GM23338 (cell line): ENCODE measurements at regions not wholly inside any gene's neighbourhood (a gene's known extent, or its start where the extent isn't known, plus 50 kb on each side); places are given as distances from the start of the nearest gene placed in this dataset.

ENCODE experiments used
- ATAC-seq: fragments of 200-7000 bp; cut with Tn5 transposase; 3 replicates; pipeline ENCODE4 v1.9.1; 2020
- DNase-seq: peaks from one replicate; pipeline ENCODE4 v3.0.0-alpha.2; 2015; ENCODE audit warnings: low spot score
- H2AFZ ChIP-seq: fragments of 200-600 bp; sonication (generic); 2 replicates; pipeline ENCODE4 v1.8.0; 2016; ENCODE audit warnings: antibody characterized with exemption, mild to moderate bottlenecking, moderate library complexity
- H3F3A ChIP-seq: fragments of 200-600 bp; sonication (generic); replicated peaks from 2 replicates; pipeline ENCODE4 v1.8.0; 2017; ENCODE audit warnings: antibody characterized with exemption, mixed run types, low read depth
- H3K27ac ChIP-seq: fragments of 200-600 bp; sonication (generic); 2 replicates; pipeline ENCODE4 v1.6.1; 2016; ENCODE audit warnings: low read depth
- H3K27me3 ChIP-seq: fragments of 200-600 bp; sonication (generic); 2 replicates; pipeline ENCODE4 v1.8.0; 2016; ENCODE audit warnings: mild to moderate bottlenecking, mixed run types, moderate library complexity; ENCODE audit not compliant: insufficient read depth
- H3K36me3 ChIP-seq: fragments of 200-600 bp; sonication (generic); 2 replicates; pipeline ENCODE4 v1.8.0; 2016; ENCODE audit warnings: mild to moderate bottlenecking; ENCODE audit not compliant: insufficient read depth
- H3K4me1 ChIP-seq: fragments of 200-600 bp; sonication (generic); 2 replicates; pipeline ENCODE4 v1.8.0; 2016; ENCODE audit warnings: mild to moderate bottlenecking, moderate library complexity; ENCODE audit not compliant: insufficient read depth
- H3K4me2 ChIP-seq: fragments of 200-600 bp; sonication (generic); 2 replicates; pipeline ENCODE4 v1.7.1; 2017; ENCODE audit warnings: mixed run types
- H3K4me3 ChIP-seq: fragments of 200-600 bp; sonication (generic); 2 replicates; pipeline ENCODE4 v1.6.1; 2016; ENCODE audit warnings: mixed run types
- H3K79me2 ChIP-seq: fragments of 200-600 bp; sonication (generic); replicated peaks from 2 replicates; pipeline ENCODE4 v1.8.0; 2017; ENCODE audit warnings: mild to moderate bottlenecking; ENCODE audit not compliant: insufficient read depth
- H3K9me2 ChIP-seq: fragments of 200-600 bp; sonication (generic); 2 replicates; pipeline ENCODE4 v1.8.0; 2017; ENCODE audit not compliant: insufficient read depth
- H4K20me1 ChIP-seq: fragments of 200-600 bp; sonication (generic); replicated peaks from 2 replicates; pipeline ENCODE4 v1.8.0; 2017; ENCODE audit warnings: mild to moderate bottlenecking; ENCODE audit not compliant: insufficient read depth
- H3K27ac Mint-ChIP-seq: 2 replicates; pipeline ENCODE4 v1.8.0; 2020; ENCODE audit warnings: inconsistent platforms, mild to moderate bottlenecking, moderate library complexity, mixed read lengths
- H3K27me3 Mint-ChIP-seq: 3 replicates; pipeline ENCODE4 v1.8.0; 2022; ENCODE audit warnings: low read depth, mild to moderate bottlenecking, moderate library complexity, mixed read lengths, inconsistent platforms; ENCODE audit not compliant: insufficient read depth, poor library complexity
- H3K36me3 Mint-ChIP-seq: 3 replicates; pipeline ENCODE4 v1.8.0; 2021; ENCODE audit warnings: low read depth, mild to moderate bottlenecking, inconsistent platforms, moderate library complexity, mixed read lengths
- H3K4me1 Mint-ChIP-seq: 3 replicates; pipeline ENCODE4 v1.8.0; 2020; ENCODE audit warnings: mild to moderate bottlenecking, inconsistent platforms, mixed read lengths
- H3K4me3 Mint-ChIP-seq: 3 replicates; pipeline ENCODE4 v1.8.0; 2021; ENCODE audit warnings: moderate library complexity, mild to moderate bottlenecking, inconsistent platforms, mixed read lengths
- H3K9me3 Mint-ChIP-seq: 3 replicates; pipeline ENCODE4 v1.8.0; 2020; ENCODE audit warnings: moderate library complexity, mild to moderate bottlenecking, inconsistent platforms, mixed read lengths
- ZNF114 ChIP-seq: fragments of 250-450 bp; sonication (Bioruptor Pico); IDR thresholded peaks from 2 replicates; pipeline ENCODE4 v1.5.0; 2020; ENCODE audit warnings: mild to moderate bottlenecking, moderate library complexity
- TF ChIP-seq, protein P1 (sequence below): fragments of 250-450 bp; sonication (Bioruptor Pico); IDR thresholded peaks from 2 replicates; pipeline ENCODE4 v1.5.0; 2020; ENCODE audit warnings: mild to moderate bottlenecking, moderate library complexity
- TF ChIP-seq, protein P2 (sequence below), 2 experiments: fragments of 200-600 bp in 1 of 2; sonication (generic) in 1 of 2; conservative IDR thresholded peaks; 2 replicates each; pipeline versions ENCODE4 v1.5.1 to v1.6.1; 2016 to 2017; ENCODE audit warnings: antibody characterized with exemption in 2 of 2, low read depth in 2 of 2, mild to moderate bottlenecking in 2 of 2, moderate library complexity in 1 of 2

DNA sequence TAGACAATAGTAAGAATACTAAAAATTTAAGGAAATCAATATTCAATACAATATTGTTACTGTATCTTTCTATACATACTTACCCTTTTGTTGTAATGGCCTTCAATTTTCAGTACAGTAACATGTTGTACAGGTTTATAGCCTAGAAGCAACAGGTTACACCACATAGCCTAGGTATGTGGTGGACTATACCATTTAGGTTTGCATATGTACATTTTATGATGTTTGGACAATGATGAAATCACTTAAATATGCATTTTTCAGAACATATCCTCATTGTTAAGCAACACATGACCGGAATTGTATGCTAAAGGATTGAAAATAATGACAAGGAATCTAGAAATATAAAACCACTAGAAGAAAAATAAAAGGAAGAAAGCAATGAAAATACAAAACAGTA is 611.4 kb downstream of the DACH1 start (continued):
- TF ChIP-seq, protein P1, sequence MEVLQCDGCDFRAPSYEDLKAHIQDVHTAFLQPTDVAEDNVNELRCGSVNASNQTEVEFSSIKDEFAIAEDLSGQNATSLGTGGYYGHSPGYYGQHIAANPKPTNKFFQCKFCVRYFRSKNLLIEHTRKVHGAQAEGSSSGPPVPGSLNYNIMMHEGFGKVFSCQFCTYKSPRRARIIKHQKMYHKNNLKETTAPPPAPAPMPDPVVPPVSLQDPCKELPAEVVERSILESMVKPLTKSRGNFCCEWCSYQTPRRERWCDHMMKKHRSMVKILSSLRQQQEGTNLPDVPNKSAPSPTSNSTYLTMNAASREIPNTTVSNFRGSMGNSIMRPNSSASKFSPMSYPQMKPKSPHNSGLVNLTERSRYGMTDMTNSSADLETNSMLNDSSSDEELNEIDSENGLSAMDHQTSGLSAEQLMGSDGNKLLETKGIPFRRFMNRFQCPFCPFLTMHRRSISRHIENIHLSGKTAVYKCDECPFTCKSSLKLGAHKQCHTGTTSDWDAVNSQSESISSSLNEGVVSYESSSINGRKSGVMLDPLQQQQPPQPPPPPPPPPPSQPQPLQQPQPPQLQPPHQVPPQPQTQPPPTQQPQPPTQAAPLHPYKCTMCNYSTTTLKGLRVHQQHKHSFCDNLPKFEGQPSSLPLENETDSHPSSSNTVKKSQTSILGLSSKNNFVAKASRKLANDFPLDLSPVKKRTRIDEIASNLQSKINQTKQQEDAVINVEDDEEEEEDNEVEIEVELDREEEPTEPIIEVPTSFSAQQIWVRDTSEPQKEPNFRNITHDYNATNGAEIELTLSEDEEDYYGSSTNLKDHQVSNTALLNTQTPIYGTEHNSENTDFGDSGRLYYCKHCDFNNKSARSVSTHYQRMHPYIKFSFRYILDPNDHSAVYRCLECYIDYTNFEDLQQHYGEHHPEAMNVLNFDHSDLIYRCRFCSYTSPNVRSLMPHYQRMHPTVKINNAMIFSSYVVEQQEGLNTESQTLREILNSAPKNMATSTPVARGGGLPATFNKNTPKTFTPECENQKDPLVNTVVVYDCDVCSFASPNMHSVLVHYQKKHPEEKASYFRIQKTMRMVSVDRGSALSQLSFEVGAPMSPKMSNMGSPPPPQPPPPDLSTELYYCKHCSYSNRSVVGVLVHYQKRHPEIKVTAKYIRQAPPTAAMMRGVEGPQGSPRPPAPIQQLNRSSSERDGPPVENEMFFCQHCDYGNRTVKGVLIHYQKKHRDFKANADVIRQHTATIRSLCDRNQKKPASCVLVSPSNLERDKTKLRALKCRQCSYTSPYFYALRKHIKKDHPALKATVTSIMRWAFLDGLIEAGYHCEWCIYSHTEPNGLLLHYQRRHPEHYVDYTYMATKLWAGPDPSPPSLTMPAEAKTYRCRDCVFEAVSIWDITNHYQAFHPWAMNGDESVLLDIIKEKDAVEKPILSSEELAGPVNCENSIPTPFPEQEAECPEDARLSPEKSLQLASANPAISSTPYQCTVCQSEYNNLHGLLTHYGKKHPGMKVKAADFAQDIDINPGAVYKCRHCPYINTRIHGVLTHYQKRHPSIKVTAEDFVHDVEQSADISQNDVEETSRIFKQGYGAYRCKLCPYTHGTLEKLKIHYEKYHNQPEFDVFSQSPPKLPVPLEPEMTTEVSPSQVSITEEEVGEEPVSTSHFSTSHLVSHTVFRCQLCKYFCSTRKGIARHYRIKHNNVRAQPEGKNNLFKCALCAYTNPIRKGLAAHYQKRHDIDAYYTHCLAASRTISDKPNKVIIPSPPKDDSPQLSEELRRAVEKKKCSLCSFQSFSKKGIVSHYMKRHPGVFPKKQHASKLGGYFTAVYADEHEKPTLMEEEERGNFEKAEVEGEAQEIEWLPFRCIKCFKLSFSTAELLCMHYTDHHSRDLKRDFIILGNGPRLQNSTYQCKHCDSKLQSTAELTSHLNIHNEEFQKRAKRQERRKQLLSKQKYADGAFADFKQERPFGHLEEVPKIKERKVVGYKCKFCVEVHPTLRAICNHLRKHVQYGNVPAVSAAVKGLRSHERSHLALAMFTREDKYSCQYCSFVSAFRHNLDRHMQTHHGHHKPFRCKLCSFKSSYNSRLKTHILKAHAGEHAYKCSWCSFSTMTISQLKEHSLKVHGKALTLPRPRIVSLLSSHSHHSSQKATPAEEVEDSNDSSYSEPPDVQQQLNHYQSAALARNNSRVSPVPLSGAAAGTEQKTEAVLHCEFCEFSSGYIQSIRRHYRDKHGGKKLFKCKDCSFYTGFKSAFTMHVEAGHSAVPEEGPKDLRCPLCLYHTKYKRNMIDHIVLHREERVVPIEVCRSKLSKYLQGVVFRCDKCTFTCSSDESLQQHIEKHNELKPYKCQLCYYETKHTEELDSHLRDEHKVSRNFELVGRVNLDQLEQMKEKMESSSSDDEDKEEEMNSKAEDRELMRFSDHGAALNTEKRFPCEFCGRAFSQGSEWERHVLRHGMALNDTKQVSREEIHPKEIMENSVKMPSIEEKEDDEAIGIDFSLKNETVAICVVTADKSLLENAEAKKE (CRISPR knock-in tag): no peak
- TF ChIP-seq ZNF114 (CRISPR knock-in tag): no peak

DNA sequence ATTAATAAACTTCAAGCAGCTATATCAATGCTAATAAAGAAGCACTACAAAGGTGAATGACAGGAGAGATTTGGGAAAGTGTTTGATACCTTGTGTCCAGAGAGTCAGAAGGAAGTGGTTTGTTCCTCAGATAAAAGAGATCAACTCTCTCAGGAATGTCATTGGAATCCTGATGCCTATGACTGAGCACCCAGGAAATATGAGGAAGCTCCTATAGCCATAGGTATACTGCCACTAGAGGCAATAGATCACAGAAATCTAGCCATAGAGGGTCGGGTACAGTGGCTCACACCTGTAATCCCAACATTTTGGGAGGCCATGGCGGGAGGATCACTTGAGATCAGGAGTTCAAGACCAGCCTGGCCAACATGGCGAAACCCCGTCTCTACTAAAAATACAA is 612.6 kb downstream of the DACH1 start:
- H3K27me3 ChIP-seq: no peaks in the 10 kb centered on the region
- H3K4me1 ChIP-seq: peaks cover 11% of the 10 kb centered on the region
- no peak overlapping the region for H3K27ac ChIP-seq
- Mint-ChIP-seq H3K27ac (no peak overlapping the region), H3K4me1 (peaks cover 23% of the 10 kb centered on the region), H3K4me3 (no peak overlapping the region), H3K9me3 (no peaks in the 10 kb centered on the region), H3K36me3 (no peaks in the 10 kb centered on the region), H3K27me3 (no peaks in the 10 kb centered on the region)
- no peaks in the 10 kb centered on the region; the same call in 1 of the 2 replicates for H3K9me2 ChIP-seq
- no peaks in the 10 kb centered on the region for H3K79me2 ChIP-seq
- no peaks in the 10 kb centered on the region for H3F3A ChIP-seq
- H3K4me2 ChIP-seq: no peak overlapping the region
- DNase-seq (peak; percentile 59), ATAC-seq (peak; percentile 82)
- no peaks in the 10 kb centered on the region for H3K36me3 ChIP-seq
- H3K4me3 ChIP-seq: no peak overlapping the region
- H4K20me1 ChIP-seq: no peaks in the 10 kb centered on the region
- H2AFZ ChIP-seq: no peak overlapping the region
- TF ChIP-seq, protein P2, sequence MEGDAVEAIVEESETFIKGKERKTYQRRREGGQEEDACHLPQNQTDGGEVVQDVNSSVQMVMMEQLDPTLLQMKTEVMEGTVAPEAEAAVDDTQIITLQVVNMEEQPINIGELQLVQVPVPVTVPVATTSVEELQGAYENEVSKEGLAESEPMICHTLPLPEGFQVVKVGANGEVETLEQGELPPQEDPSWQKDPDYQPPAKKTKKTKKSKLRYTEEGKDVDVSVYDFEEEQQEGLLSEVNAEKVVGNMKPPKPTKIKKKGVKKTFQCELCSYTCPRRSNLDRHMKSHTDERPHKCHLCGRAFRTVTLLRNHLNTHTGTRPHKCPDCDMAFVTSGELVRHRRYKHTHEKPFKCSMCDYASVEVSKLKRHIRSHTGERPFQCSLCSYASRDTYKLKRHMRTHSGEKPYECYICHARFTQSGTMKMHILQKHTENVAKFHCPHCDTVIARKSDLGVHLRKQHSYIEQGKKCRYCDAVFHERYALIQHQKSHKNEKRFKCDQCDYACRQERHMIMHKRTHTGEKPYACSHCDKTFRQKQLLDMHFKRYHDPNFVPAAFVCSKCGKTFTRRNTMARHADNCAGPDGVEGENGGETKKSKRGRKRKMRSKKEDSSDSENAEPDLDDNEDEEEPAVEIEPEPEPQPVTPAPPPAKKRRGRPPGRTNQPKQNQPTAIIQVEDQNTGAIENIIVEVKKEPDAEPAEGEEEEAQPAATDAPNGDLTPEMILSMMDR (conservative IDR thresholded peaks at IDR 0.05; ENCODE audit: low read depth in 2 of 2): peak; percentile 25 to 44
- TF ChIP-seq, protein P1 (CRISPR knock-in tag): no peak
